NB4 (cell line): ENCODE measurements at regions not wholly inside any gene's neighbourhood (a gene's known extent, or its start where the extent isn't known, plus 50 kb on each side); places are given as distances from the start of the nearest gene placed in this dataset.

Experiments used
- CTCF ChIP-seq: IDR thresholded peaks from one replicate; pipeline ENCODE4 v1.5.1; 2012; ENCODE audit warnings: low read depth, low read length
- MAX ChIP-seq: IDR thresholded peaks from 2 replicates; pipeline ENCODE4 v1.6.1; 2011; ENCODE audit warnings: low read depth, low read length
- POLR2A ChIP-seq: IDR thresholded peaks from 2 replicates; pipeline ENCODE4 v1.6.1; 2011; ENCODE audit warnings: mild to moderate bottlenecking; ENCODE audit not compliant: insufficient read length; ENCODE audit errors: extremely low read depth

GRCh38 chr9:87270848-87271234 lies 226.8 kb upstream of the DAPK1 start:
- TF ChIP-seq CTCF: no peak
- TF ChIP-seq POLR2A: no peak
- no peak for TF ChIP-seq MAX
